HG03354 (cell line): ENCODE measurements at regions not wholly inside any gene's neighbourhood (a gene's known extent, or its start where the extent isn't known, plus 50 kb on each side); places are given as distances from the start of the nearest gene placed in this dataset.
A peak's percentile ranks its signal among the peaks of the same experiment; 100 is the strongest.

Experiments
- ATAC-seq: cut with Tn5 transposase; IDR thresholded peaks from one replicate; pipeline ENCODE4 v1.9.1; 2021; ENCODE audit warnings: mild to moderate bottlenecking; ENCODE audit not compliant: unreplicated experiment, poor library complexity, severe bottlenecking

GRCh38 chr13:73477441-73477840 lies 418.6 kb downstream of the KLF5 start:
- no peak for ATAC-seq

DNA sequence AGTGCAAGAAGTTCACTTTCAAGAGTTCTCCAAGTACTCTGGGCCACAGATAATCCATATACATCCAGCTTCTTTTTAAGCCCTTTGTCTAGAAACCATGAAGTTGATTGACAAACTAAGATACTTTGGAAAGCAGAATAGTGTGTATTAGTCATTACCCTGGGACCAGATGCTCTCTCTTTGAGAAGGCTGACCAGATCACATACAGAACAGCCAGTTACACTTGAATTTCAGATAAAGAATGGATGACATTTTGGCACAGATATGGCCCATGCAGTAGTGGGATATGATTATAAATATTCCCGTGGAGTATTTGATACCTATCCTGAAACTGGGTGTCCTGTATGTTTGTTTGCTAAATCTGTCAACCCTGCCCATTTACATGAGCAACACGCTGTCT lies 414.2 kb downstream of the KLF5 start:
- no peak for ATAC-seq

GRCh38 chr13:73467125-73467524 lies 408.3 kb downstream of the KLF5 start:
- no peak for ATAC-seq

- ATAC-seq: no peak
These were observed 407.8 kb downstream of the KLF5 start for GRCh38 chr13:73466561-73466960.

DNA sequence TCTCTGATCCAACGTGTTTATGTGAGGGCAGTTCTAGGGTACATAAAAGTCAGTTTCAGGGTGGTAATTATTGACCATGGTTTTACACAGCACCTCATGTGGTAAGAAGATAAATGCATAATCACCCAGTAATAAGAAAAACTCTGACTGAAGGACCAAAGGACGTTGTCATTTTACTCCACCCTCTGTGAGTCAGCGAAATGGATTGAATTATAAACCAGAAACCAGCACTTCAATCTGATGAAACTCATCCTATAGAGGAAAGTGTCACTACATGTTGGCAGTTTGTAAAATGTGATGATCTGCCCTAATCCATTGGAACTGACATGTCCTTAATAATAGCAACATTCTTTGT lies 406.8 kb downstream of the KLF5 start:
- no peak for ATAC-seq

- no peak for ATAC-seq
These were observed 406.2 kb downstream of the KLF5 start for GRCh38 chr13:73464758-73465616.

GRCh38 chr13:73462241-73462640 lies 403.4 kb downstream of the KLF5 start:
- no peak for ATAC-seq

DNA sequence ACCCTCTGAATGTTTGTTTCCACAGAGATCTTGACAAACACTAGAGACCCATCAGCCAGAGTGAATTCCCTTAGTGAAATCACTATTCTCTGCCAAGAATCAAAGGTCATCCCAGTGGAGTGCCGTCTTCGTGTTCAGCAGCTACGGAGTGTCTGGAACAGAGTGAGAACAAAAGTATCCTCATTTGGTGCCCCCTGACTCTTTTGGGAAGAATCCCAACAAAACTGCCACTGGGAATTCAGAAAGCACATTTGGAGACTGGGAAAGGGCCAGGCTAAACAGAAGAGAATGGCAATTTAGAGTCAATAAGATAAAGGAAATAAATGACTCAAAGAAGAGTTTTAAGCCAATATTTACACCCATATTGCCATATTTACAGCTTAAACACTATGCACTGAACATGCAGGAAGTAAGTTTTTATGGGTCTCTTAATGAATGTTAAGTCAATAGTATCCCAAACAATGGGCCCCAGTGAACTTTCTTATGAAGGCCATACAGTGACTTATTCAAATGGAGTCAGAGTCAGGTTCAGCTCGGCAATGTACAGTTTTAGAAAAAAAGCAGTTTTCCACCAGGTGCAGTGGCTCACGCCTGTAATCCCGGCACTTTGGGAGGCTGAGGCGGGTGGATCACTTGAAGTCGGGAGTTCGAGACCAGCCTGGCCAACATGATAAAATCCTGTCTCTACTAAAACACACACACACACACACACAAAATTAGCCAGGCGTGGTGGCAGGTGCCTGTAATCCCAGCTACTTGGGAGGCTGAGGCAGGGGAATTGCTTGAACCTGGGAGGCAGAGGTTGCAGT lies 392.6 kb downstream of the KLF5 start:
- no peak for ATAC-seq

- no peak for ATAC-seq
These were observed 391.8 kb downstream of the KLF5 start for GRCh38 chr13:73450583-73450982.

- ATAC-seq: no peak
These were observed 390.4 kb downstream of the KLF5 start for GRCh38 chr13:73449252-73449651.

GRCh38 chr13:73440296-73440895 lies 381.6 kb downstream of the KLF5 start:
- ATAC-seq: no peak

DNA sequence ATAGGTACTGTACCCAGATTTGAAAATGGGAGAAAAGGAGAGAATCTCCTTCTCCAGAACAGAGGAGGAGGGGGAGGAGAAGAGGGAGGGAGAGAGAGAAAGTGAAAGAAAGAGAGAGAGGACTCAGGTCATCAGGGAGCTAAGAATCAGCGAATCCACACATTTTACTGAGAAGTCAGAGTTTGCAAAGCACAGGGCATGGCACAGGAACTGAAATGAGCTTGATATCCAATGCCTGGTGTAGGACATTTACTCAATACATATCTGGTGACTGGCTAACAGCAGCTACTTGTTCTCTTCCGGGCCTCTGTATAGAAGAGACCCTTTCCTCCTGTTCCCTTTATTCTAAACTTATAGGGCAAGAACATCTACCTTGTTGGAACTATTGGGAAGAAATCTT lies 375.1 kb downstream of the KLF5 start:
- no peak for ATAC-seq

GRCh38 chr13:73433458-73433857 lies 374.7 kb downstream of the KLF5 start:
- ATAC-seq: no peak

DNA sequence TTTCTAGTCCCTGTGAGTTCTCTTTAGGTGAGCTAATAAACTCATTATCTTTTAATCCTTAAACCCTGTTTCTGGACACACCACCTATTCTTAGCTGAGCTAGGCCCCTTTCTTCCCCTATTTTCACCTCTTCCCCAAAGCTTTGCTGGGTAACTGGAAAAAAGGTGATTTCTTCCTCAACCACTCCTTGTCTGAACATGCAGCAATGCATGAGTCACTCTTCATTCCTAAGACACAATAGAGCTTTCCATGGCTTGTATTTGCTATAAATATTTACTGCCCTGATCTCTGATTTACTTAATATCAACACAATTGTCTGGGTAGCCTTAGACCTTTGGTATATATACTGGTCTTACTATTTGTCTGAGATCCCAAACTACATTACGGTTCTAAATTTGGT lies 370.9 kb downstream of the KLF5 start:
- ATAC-seq: no peak

DNA sequence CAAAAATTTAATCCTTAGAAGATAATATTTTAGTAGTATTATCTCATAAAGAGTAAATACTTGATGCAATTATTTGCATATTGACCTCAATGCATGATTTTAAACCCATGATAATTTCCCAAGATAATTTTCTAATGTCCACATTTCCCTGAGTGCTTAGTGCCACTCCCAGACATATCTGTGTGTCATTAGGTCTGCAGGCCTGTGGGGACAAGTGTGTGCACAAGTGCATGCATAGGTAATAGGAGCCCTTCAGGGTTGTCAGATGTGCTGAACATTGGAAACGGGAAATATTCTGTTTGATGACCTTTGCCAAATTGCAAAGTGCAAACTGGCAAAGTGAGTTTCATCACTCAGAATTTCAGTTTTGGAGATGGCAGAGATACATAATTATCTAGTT lies 369.9 kb downstream of the KLF5 start:
- ATAC-seq: no peak

DNA sequence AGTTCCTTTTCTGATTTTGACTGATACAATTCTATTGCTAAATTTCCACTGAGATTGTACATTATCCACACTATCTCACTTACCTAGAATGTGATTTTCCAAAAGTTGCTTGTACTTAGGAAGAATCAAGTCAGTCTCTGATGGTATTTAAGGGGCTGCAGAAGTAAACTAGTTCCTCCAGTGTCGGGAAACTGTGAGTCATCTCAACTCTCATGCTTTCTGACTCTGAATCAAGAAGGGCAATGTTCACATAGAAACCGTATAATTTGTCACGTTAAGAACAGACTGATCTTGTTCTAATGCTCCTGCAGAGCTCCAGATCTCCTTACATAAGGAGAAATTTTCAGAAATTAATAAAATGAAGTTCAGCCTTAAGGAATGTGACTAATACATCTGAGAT lies 369.3 kb downstream of the KLF5 start:
- ATAC-seq: no peak

GRCh38 chr13:73422973-73423372 lies 364.2 kb downstream of the KLF5 start:
- no peak for ATAC-seq

DNA sequence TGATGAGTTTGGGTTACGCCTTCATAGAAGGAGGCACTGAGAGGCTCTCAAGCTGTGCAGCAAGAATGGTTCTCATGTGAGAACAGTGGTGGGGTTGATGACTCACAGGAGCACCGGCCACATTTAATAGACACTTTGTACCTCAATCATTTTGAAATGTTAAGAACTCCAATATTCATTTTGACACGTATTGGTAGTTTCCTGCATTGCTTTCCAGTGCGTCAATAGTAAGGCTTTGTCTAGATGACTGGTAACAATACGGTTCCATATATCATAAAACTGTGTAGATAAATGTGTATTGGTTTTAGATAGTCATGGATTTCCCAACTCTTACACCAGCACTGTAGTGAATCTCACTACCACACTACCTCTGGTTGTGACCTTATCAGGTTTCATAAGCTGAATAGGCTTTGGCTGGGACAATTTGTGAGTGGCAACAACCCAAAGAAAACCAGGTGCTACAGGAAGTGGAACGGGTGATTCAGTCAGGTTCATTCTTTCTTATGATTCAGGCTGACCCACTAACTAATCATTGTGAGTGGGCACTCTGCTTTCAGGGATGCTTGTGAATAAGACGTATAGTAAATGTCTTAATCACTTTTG lies 362.6 kb downstream of the KLF5 start:
- no peak for ATAC-seq

DNA sequence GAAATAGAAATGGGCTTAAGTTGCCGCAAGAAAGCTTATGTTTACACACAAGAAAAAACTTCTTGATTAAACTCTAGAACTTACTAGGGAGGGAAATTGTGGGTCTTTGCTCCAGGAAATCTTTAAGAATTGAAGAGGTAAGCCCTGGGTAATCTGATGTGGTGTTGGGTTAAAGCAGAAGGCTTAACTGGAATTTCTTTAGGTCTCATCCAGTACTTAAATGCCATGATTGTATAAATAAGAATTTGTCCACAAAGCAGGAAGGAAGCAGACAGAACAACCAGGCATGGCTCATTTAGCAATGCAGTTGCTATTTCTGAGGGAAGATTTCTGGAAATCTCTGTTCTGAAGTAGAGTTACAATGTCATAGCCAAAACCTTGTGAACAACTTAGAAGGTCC lies 360.4 kb downstream of the KLF5 start:
- ATAC-seq: no peak

- ATAC-seq: peak; percentile 63
These were observed 358.3 kb downstream of the KLF5 start for GRCh38 chr13:73417012-73417615.
